PC-9 (cell line): ENCODE measurements at regions not wholly inside any gene's neighbourhood (a gene's known extent, or its start where the extent isn't known, plus 50 kb on each side); places are given as distances from the start of the nearest gene placed in this dataset.
A peak's percentile ranks its signal among the peaks of the same experiment; 100 is the strongest.

Source experiments
- BruUV-seq: library from RNA; stranded (reverse); fragments of 400-500 nt; replicated peaks from 2 replicates; lab custom pipeline; 2021; lab: Mats Ljungman, UMichigan
- CTCF ChIA-PET: fragments of 300-600 bp; sonication (Branson Sonifier 250); formaldehyde crosslinking; loops from one replicate; lab custom pipeline; 2022; ENCODE audit warnings: antibody characterized with exemption; lab: Charles Lee
- POLR2A ChIA-PET: fragments of 300-600 bp; sonication (Branson Sonifier 250); formaldehyde crosslinking; loops from one replicate; lab custom pipeline; 2022; ENCODE audit warnings: antibody characterized with exemption; ENCODE audit not compliant: unreplicated experiment; lab: Charles Lee
- DNase-seq, 2 experiments: peaks; one replicate each; pipeline versions ENCODE4 v3.0.0 to v3.0.0-alpha.2; 2015 to 2022; ENCODE audit warnings: mixed read lengths in 1 of 2
- H2AFZ ChIP-seq: fragments of 200-600 bp; sonication (generic); 2 replicates; pipeline ENCODE4 v1.8.1; 2017; ENCODE audit warnings: antibody characterized with exemption
- H3F3A ChIP-seq: fragments of 200-600 bp; sonication (generic); 2 replicates; pipeline ENCODE4 v1.8.1; 2017; ENCODE audit warnings: antibody characterized with exemption, mild to moderate bottlenecking, low read depth; ENCODE audit not compliant: insufficient read depth
- H3K27ac ChIP-seq: fragments of 200-600 bp; sonication (generic); 2 replicates; pipeline ENCODE4 v1.6.1; 2016; ENCODE audit warnings: mixed run types
- H3K27me3 ChIP-seq: fragments of 200-600 bp; sonication (generic); 2 replicates; pipeline ENCODE4 v1.6.1; 2016; ENCODE audit warnings: low read depth, mixed run types; ENCODE audit not compliant: insufficient read depth
- H3K36me3 ChIP-seq: fragments of 200-600 bp; sonication (generic); 2 replicates; pipeline ENCODE4 v1.6.1; 2016; ENCODE audit warnings: low read depth, mixed run types
- H3K4me1 ChIP-seq: fragments of 200-600 bp; sonication (generic); replicated peaks from 2 replicates; pipeline ENCODE4 v1.6.1; 2016; ENCODE audit warnings: mixed run types; ENCODE audit not compliant: insufficient read depth
- H3K4me2 ChIP-seq: fragments of 200-600 bp; sonication (generic); 2 replicates; pipeline ENCODE4 v1.6.1; 2017; ENCODE audit warnings: mixed run types
- H3K4me3 ChIP-seq: fragments of 200-600 bp; sonication (generic); 2 replicates; pipeline ENCODE4 v1.6.1; 2016; ENCODE audit warnings: mixed run types
- H3K79me2 ChIP-seq: fragments of 200-600 bp; sonication (generic); 2 replicates; pipeline ENCODE4 v1.6.1; 2017; ENCODE audit warnings: low read depth, mixed run types
- H3K9me2 ChIP-seq: fragments of 200-600 bp; sonication (generic); 2 replicates; pipeline ENCODE4 v1.8.1; 2017; ENCODE audit warnings: mild to moderate bottlenecking; ENCODE audit not compliant: insufficient read depth
- H3K9me3 ChIP-seq: fragments of 200-600 bp; sonication (generic); 2 replicates; pipeline ENCODE4 v1.8.1; 2016; ENCODE audit warnings: low read depth; ENCODE audit not compliant: insufficient read depth
- H4K20me1 ChIP-seq: fragments of 200-600 bp; sonication (generic); 2 replicates; pipeline ENCODE4 v1.8.1; 2017; ENCODE audit not compliant: insufficient read depth
- CTCF ChIP-seq: fragments of 200-600 bp; sonication (generic); conservative IDR thresholded peaks from 2 replicates; pipeline ENCODE4 v1.6.1; 2017; ENCODE audit warnings: mixed run types, antibody characterized with exemption, mild to moderate bottlenecking, moderate library complexity
- EZH2 ChIP-seq: fragments of 200-600 bp; sonication (generic); IDR thresholded peaks from 2 replicates; pipeline ENCODE4 v1.8.0; 2017; ENCODE audit warnings: antibody characterized with exemption, low read depth
- intact Hi-C: fragments of 100-400 bp; cut with micrococcal nuclease; formaldehyde crosslinking; loops from one replicate; pipeline ENCODE4 v1.10.0; 2022; ENCODE audit not compliant: unreplicated experiment

GRCh38 chr12:86662464-86662863 lies 406.3 kb upstream of the MGAT4C start:
- Histone ChIP-seq H3F3A (no peaks in the 10 kb centered on the region), H3K9me3 (0 out of 2 replicates have a peak, but pooled peaks cover 5% of the 10 kb centered on the region), H3K4me2 (no peak overlapping the region), H3K79me2 (no peaks in the 10 kb centered on the region), H2AFZ (no peak overlapping the region), H3K36me3 (no peaks in the 10 kb centered on the region), H3K27me3 (no peaks in the 10 kb centered on the region), H3K4me3 (no peak overlapping the region), H3K4me1 (peaks cover 20% of the 10 kb centered on the region), H3K27ac (no peak overlapping the region), H4K20me1 (no peaks in the 10 kb centered on the region), H3K9me2 (no peaks in the 10 kb centered on the region)
- DNase-seq = no peak
- BruUV-seq = no TSS peak
- no peak for TF ChIP-seq EZH2
- no peak for TF ChIP-seq CTCF
- ChIA-PET POLR2A (no interaction called here), CTCF (no interaction called here)
- intact Hi-C loops = loop anchor here (10.0 kb wide), 1 partner anchor 398 kb away; no protein-coding TSS in a partner anchor

GRCh38 chr12:86660488-86661147 lies 404.4 kb upstream of the MGAT4C start:
- peak overlapping the region; percentile 76 for H3K27ac ChIP-seq
- no peak overlapping the region for H2AFZ ChIP-seq
- H3K27me3 ChIP-seq = no peaks in the 10 kb centered on the region
- TF ChIP-seq CTCF (no peak), EZH2 (no peak)
- no peaks in the 10 kb centered on the region for H4K20me1 ChIP-seq
- DNase-seq = peak in 1 of 2 experiments; percentile 70
- CTCF ChIA-PET = no interaction called here
- H3K4me3 ChIP-seq = no peak overlapping the region
- no peaks in the 10 kb centered on the region; the same call in 1 of the 2 replicates for H3K36me3 ChIP-seq
- intact Hi-C loops = loop anchor here (10.0 kb wide), 1 partner anchor 396 kb away; no protein-coding TSS in a partner anchor
- POLR2A ChIA-PET = interaction anchor here (0.5 kb wide), 1 partner anchor 26 kb away, joined by 4 read pairs; no protein-coding TSS in a partner anchor
- peaks cover 20% of the 10 kb centered on the region for H3K4me1 ChIP-seq
- 0 out of 2 replicates have a peak, but pooled peaks cover 5% of the 10 kb centered on the region for H3K9me3 ChIP-seq
- H3K4me2 ChIP-seq = no peak overlapping the region
- H3K9me2 ChIP-seq = no peaks in the 10 kb centered on the region
- BruUV-seq = no TSS peak
- no peaks in the 10 kb centered on the region for H3K79me2 ChIP-seq
- H3F3A ChIP-seq = no peaks in the 10 kb centered on the region

GRCh38 chr12:86659985-86660384 lies 403.8 kb upstream of the MGAT4C start:
- peak overlapping the region; percentile 63; the same call in 1 of the 2 replicates for H2AFZ ChIP-seq
- no peaks in the 10 kb centered on the region; the same call in 1 of the 2 replicates for H3K36me3 ChIP-seq
- H3K9me2 ChIP-seq = no peaks in the 10 kb centered on the region
- no peak for TF ChIP-seq CTCF
- no peak for TF ChIP-seq EZH2
- DNase-seq = no peak
- H3K27ac ChIP-seq = peak overlapping the region; percentile 76
- H3K79me2 ChIP-seq = no peaks in the 10 kb centered on the region
- no peaks in the 10 kb centered on the region for H3F3A ChIP-seq
- H3K27me3 ChIP-seq = no peaks in the 10 kb centered on the region
- ChIA-PET POLR2A (no interaction called here), CTCF (no interaction called here)
- intact Hi-C loops = loop anchor here (10.0 kb wide), 1 partner anchor 395 kb away; no protein-coding TSS in a partner anchor
- peaks cover 20% of the 10 kb centered on the region for H3K4me1 ChIP-seq
- no TSS peak for BruUV-seq
- H4K20me1 ChIP-seq = no peaks in the 10 kb centered on the region
- H3K9me3 ChIP-seq = 0 out of 2 replicates have a peak, but pooled peaks cover 5% of the 10 kb centered on the region
- no peak overlapping the region for H3K4me2 ChIP-seq
- no peak overlapping the region for H3K4me3 ChIP-seq
